Right lobe of liver (tissue), 6 donors: ENCODE measurements at regions not wholly inside any gene's neighbourhood (a gene's known extent, or its start where the extent isn't known, plus 50 kb on each side); places are given as distances from the start of the nearest gene placed in this dataset.

Experiments used
- ATAC-seq, 4 donors: fragments of 200-7000 bp; cut with Tn5 transposase; one replicate each; pipeline ENCODE4 v1.9.1; 2020; ENCODE audit warnings: mild to moderate bottlenecking in 4 of 4, moderate library complexity in 4 of 4
- DNase-seq, 3 donors: peaks; one replicate each; pipeline ENCODE4 v3.0.0-alpha.2; 2020
- H3K27ac ChIP-seq, 3 donors: fragments of 200-600 bp; one replicate each; pipeline ENCODE4 v1.8.0; 2022
- H3K27me3 ChIP-seq, 2 donors: fragments of 200-600 bp; one replicate each; pipeline ENCODE4 v1.8.0; 2022
- H3K36me3 ChIP-seq, 4 donors: fragments of 200-600 bp; sonication (generic) in 1 of 4; one replicate each; pipeline versions ENCODE4 v1.5.1 to v1.8.0; 2017 to 2022; ENCODE audit warnings: control low read depth in 1 of 4
- H3K4me1 ChIP-seq, 4 donors: fragments of 200-600 bp; sonication (generic) in 1 of 4; one replicate each; pipeline versions ENCODE4 v1.5.1 to v1.8.0; 2017 to 2022; ENCODE audit warnings: control low read depth in 1 of 4
- H3K4me3 ChIP-seq, 3 donors: fragments of 200-600 bp; one replicate each; pipeline ENCODE4 v1.8.0; 2022
- H3K9me3 ChIP-seq, 4 donors: fragments of 200-600 bp; sonication (generic) in 1 of 4; one replicate each; pipeline versions ENCODE4 v1.5.1 to v1.8.0; 2017 to 2022; ENCODE audit warnings: control low read depth in 1 of 4
- CTCF ChIP-seq, 4 donors: fragments of 200-600 bp in 3 of 4; fragments of 450-650 bp in 1 of 4; IDR thresholded peaks; one replicate each; pipeline versions ENCODE4 v1.5.1 to v1.8.0; 2016 to 2022; ENCODE audit warnings: antibody characterized with exemption in 4 of 4, mild to moderate bottlenecking in 2 of 4
- POLR2A ChIP-seq: fragments of 450-650 bp; IDR thresholded peaks from one replicate; pipeline ENCODE4 v1.6.1; 2017; ENCODE audit warnings: antibody characterized with exemption, mild to moderate bottlenecking
- WGBS: methylation state at CpG from one replicate; pipeline ENCODE4 v1.1.6; 2018; ENCODE audit warnings: low coverage, low lambda C conversion rate; ENCODE audit not compliant: insufficient coverage; ENCODE audit errors: missing lambda C conversion rate; 5-methylcytosine and 5-hydroxymethylcytosine counted together
- intact Hi-C, 2 donors: fragments of 100-400 bp; cut with DNase I; formaldehyde crosslinking; loops; one replicate each; pipeline versions ENCODE4 v1.11.2 to v1.14.1; 2022
- donor health status: DM: no; HTN: yes; CAD: no.
- donor health status: DM: no; HTN: no; CAD: no.
- donor health status: DM: no; HTN: no; CAD: no.
- donor health status: DM: no; HTN: yes; CAD: no.
- donor health status: DM: no; HTN: yes; CAD: no.

- Histone ChIP-seq H3K27me3 (no peaks in the 10 kb centered on the region), H3K9me3 (no peaks in the 10 kb centered on the region), H3K27ac (no peak overlapping the region), H3K36me3 (no peaks in the 10 kb centered on the region), H3K4me3 (no peak overlapping the region), H3K4me1 (no peaks in the 10 kb centered on the region)
- no peak for TF ChIP-seq CTCF (IDR thresholded peaks at IDR 0.05)
- no peak for TF ChIP-seq POLR2A
- WGBS, result 49% methylated on average over 4 of the region's 19 CpGs
- DNase-seq (peak in 1 of 3 donors; percentile 43), ATAC-seq (peak in 3 of 4 donors; percentile 15 to 35 (median 21))
- intact Hi-C loops, result no loop called here
Observed at GRCh38 chr22:49158741-49159564, 668.7 kb downstream of the BRD1 start.

DNA sequence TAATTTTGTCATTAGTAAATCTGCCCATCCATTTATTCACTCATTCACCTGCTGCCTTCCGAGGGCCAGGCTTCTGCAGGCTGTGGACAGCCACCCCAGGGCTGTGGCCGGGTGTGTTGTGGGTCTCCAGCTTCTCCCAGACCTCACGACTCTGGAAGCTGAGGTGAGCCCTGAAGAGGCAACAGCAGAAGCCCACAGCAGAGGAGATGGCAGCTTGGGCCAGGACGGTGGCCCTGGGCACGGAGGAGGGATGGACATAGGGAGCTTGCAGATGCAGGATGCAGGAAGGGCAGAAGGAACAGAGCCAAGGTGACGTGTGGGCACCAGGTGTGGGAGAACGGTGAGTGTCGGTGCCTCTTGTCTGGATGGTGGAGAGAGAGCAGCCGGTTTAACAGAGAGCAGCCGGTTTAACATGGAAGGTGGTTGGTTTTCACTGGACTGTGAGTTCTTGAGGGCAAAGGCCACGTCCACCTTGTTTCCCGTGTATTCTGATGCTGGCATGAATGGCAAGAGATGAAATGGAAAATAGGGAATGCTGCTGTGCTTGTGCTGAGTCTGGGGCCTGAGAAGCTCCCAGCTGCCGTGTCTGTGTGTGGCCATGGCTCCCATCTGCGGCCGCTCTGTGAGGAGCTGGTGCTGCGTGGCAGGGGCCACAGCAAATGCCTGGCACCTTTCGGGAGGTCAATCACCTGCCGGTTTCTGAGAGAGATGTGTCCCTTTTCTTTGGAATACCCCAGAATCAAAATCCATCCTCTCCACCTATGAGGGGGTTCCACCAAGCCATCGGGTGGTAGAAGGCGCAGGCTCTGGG lies 669.9 kb downstream of the BRD1 start:
- Histone ChIP-seq H3K4me3 (no peak overlapping the region), H3K4me1 (no peaks in the 10 kb centered on the region), H3K27me3 (no peaks in the 10 kb centered on the region), H3K27ac (no peak overlapping the region), H3K36me3 (no peaks in the 10 kb centered on the region), H3K9me3 (no peaks in the 10 kb centered on the region)
- 81% methylated on average over 11 of the region's 20 CpGs for WGBS
- no peak for TF ChIP-seq POLR2A
- no peak for TF ChIP-seq CTCF (IDR thresholded peaks at IDR 0.05)
- peak in 1 of 3 donors; percentile 46 for DNase-seq
- intact Hi-C loops, result no loop called here
- ATAC-seq, result no peak

GRCh38 chr22:49156662-49157285 lies 670.9 kb downstream of the BRD1 start:
- Histone ChIP-seq H3K36me3 (no peaks in the 10 kb centered on the region), H3K4me3 (no peak overlapping the region), H3K27me3 (no peaks in the 10 kb centered on the region), H3K4me1 (no peaks in the 10 kb centered on the region), H3K27ac (no peak overlapping the region), H3K9me3 (no peaks in the 10 kb centered on the region)
- TF ChIP-seq CTCF (IDR thresholded peaks at IDR 0.05), result no peak
- no peak for TF ChIP-seq POLR2A
- intact Hi-C loops, result no loop called here
- DNase-seq (no peak), ATAC-seq (peak in 1 of 4 donors; percentile 41)
- WGBS, result 54% methylated on average over 13 of the region's 17 CpGs

- DNase-seq (no peak), ATAC-seq (no peak)
- Histone ChIP-seq H3K9me3 (no peaks in the 10 kb centered on the region), H3K36me3 (no peaks in the 10 kb centered on the region), H3K4me1 (no peaks in the 10 kb centered on the region), H3K27me3 (no peaks in the 10 kb centered on the region), H3K4me3 (no peak overlapping the region), H3K27ac (no peak overlapping the region)
- TF ChIP-seq CTCF (IDR thresholded peaks at IDR 0.05) (no peak), POLR2A (no peak)
- 62% methylated on average over 21 of the region's 24 CpGs for WGBS
- intact Hi-C loops, result no loop called here
Observed at GRCh38 chr22:49155770-49156580, 671.7 kb downstream of the BRD1 start.
